Lower leg skin (tissue), 3 donors: ENCODE measurements at regions not wholly inside any gene's neighbourhood (a gene's known extent, or its start where the extent isn't known, plus 50 kb on each side); places are given as distances from the start of the nearest gene placed in this dataset.

Experiments used
- CTCF ChIP-seq, 3 donors: fragments of 450-650 bp; IDR thresholded peaks; one replicate each; pipeline ENCODE4 v1.5.1; 2016; ENCODE audit warnings: antibody characterized with exemption in 3 of 3, mild to moderate bottlenecking in 3 of 3, moderate library complexity in 2 of 3
- POLR2A ChIP-seq, 2 donors: fragments of 450-650 bp; IDR thresholded peaks; one replicate each; pipeline ENCODE4 v1.6.1; 2016 to 2017; ENCODE audit warnings: antibody characterized with exemption in 2 of 2, mild to moderate bottlenecking in 1 of 2, moderate library complexity in 1 of 2

- TF ChIP-seq CTCF (IDR thresholded peaks at IDR 0.05) (no peak), POLR2A (IDR thresholded peaks at IDR 0.05) (no peak)
These were observed 930.8 kb upstream of the CDH9 start for GRCh38 chr5:27969157-27969556.
